VCaP (cell line): ENCODE measurements at regions not wholly inside any gene's neighbourhood (a gene's known extent, or its start where the extent isn't known, plus 50 kb on each side); places are given as distances from the start of the nearest gene placed in this dataset.

Experiments
- H3K27ac ChIP-seq: fragments of 450-650 bp; 2 replicates; pipeline ENCODE4 v1.5.1; 2017
- CTCF ChIP-seq: fragments of 450-650 bp; conservative IDR thresholded peaks from 2 replicates; pipeline ENCODE4 v1.5.1; 2017; ENCODE audit warnings: mild to moderate bottlenecking, moderate library complexity

- no peak for TF ChIP-seq CTCF
- no peak overlapping the region for H3K27ac ChIP-seq
These were observed 99.9 kb downstream of the HAPSTR1 start for GRCh38 chr16:9191274-9191850.

GRCh38 chr16:9192746-9193145 is 101.3 kb downstream of the HAPSTR1 start:
- TF ChIP-seq CTCF: no peak
- H3K27ac ChIP-seq: no peak overlapping the region

- no peak overlapping the region for H3K27ac ChIP-seq
- TF ChIP-seq CTCF: no peak
These were observed 103.8 kb downstream of the HAPSTR1 start for GRCh38 chr16:9195287-9195686.

- no peak overlapping the region for H3K27ac ChIP-seq
- TF ChIP-seq CTCF: no peak
These were observed 106.7 kb downstream of the HAPSTR1 start for GRCh38 chr16:9197957-9198661.

- H3K27ac ChIP-seq: no peak overlapping the region
- TF ChIP-seq CTCF: no peak
These were observed 107.9 kb downstream of the HAPSTR1 start for GRCh38 chr16:9199311-9199710.

GRCh38 chr16:9199751-9200150 is 108.3 kb downstream of the HAPSTR1 start:
- no peak for TF ChIP-seq CTCF
- H3K27ac ChIP-seq: no peak overlapping the region

GRCh38 chr16:9203956-9204355 is 112.5 kb downstream of the HAPSTR1 start:
- no peak overlapping the region for H3K27ac ChIP-seq
- TF ChIP-seq CTCF: no peak
